Activated gamma-delta T cell treated with anti-CD3 and anti-CD28 coated beads, Interleukin-2, amount 50 U/mL, for 16 hours (primary cell): ENCODE measurements at regions not wholly inside any gene's neighbourhood (a gene's known extent, or its start where the extent isn't known, plus 50 kb on each side); places are given as distances from the start of the nearest gene placed in this dataset.

Experiments
- DNase-seq: peaks from one replicate; pipeline ENCODE4 v3.0.0-alpha.2; 2020; ENCODE audit warnings: low read depth

- no peak for DNase-seq
Measured at GRCh38 chr3:193754719-193755118, 161.7 kb downstream of the OPA1 start.

- DNase-seq, result no peak
Measured at GRCh38 chr3:193756536-193756935, 163.5 kb downstream of the OPA1 start.

GRCh38 chr3:193757457-193757856 lies 164.4 kb downstream of the OPA1 start:
- no peak for DNase-seq

GRCh38 chr3:193761969-193762368 lies 169.0 kb downstream of the OPA1 start:
- DNase-seq, result no peak

GRCh38 chr3:193762657-193763056 lies 169.6 kb downstream of the OPA1 start:
- no peak for DNase-seq

- DNase-seq, result no peak
Measured at GRCh38 chr3:193764959-193765358, 172.0 kb downstream of the OPA1 start.

- DNase-seq, result no peak
Measured at GRCh38 chr3:193767353-193768069, 174.5 kb downstream of the OPA1 start.

- no peak for DNase-seq
Measured at GRCh38 chr3:193768070-193768394, 175.0 kb downstream of the OPA1 start.

GRCh38 chr3:193769437-193769836 lies 176.4 kb downstream of the OPA1 start:
- DNase-seq, result no peak

- no peak for DNase-seq
Measured at GRCh38 chr3:193771011-193771652, 178.1 kb downstream of the OPA1 start.

GRCh38 chr3:193771653-193772421 lies 178.8 kb downstream of the OPA1 start:
- DNase-seq, result no peak

- DNase-seq, result no peak
Measured at GRCh38 chr3:193772422-193772763, 179.4 kb downstream of the OPA1 start.

GRCh38 chr3:193773266-193774220 lies 180.5 kb downstream of the OPA1 start:
- DNase-seq, result no peak

- DNase-seq, result no peak
Measured at GRCh38 chr3:193774272-193774915, 181.4 kb downstream of the OPA1 start.

GRCh38 chr3:193774916-193775285 lies 181.9 kb downstream of the OPA1 start:
- no peak for DNase-seq

GRCh38 chr3:193775421-193776077 lies 182.5 kb downstream of the OPA1 start:
- no peak for DNase-seq

GRCh38 chr3:193776626-193777358 lies 183.8 kb downstream of the OPA1 start:
- no peak for DNase-seq

- DNase-seq, result no peak
Measured at GRCh38 chr3:193777524-193777923, 184.5 kb downstream of the OPA1 start.

GRCh38 chr3:193778676-193779075 lies 185.7 kb downstream of the OPA1 start:
- no peak for DNase-seq

- no peak for DNase-seq
Measured at GRCh38 chr3:193779933-193780332, 186.9 kb downstream of the OPA1 start.

GRCh38 chr3:193780397-193780796 lies 187.4 kb downstream of the OPA1 start:
- no peak for DNase-seq
